ENCODE measurements at regions not wholly inside any gene's neighbourhood (a gene's known extent, or its start where the extent isn't known, plus 50 kb on each side); places are given as distances from the start of the nearest gene placed in this dataset.

DNA sequence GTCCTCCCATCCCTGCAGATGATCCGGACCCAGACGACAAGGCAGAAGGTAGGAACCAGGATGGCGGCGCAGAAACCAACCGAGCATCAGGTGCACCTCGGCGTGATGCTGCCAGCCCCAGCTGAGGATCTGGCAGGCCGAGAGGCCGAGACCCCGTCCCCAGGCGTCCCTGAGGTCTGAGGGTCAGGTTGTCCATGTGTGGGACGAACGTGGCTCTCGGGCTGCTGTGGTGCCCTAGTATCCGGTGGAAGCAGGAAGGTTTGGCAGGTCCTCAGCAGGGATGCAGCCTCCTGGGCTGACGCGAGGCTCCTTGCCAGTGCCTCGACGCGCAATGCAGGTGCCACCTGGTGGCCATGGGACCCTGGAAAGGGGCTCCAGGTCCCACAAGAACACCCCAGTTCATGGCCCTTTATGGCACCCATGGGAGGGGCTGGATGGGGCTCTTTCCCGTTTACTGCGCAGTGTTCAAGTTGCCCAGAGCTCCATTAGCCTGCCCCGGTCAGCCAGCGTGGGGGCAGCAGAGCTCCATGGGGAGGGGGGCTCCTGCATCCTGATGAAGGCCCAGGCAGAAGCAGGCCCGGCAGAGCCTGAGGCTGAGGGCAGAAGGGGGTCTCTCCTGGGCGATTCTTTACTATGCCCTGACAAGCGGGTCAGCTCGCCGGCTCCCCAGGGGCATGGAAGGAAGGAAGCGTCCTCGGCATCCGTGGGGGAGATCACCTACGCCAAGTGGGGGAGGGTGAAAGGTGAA lies 129.9 kb downstream of the CTTN start:
- in situ Hi-C loops (cut with HindIII; ENCODE audit: low pct_unique_long_range_greater_than_20kb, low sequenced_read_pairs) = no loop called here
- DNase-seq (ENCODE audit: low read depth, low spot score) = no peak

DNA sequence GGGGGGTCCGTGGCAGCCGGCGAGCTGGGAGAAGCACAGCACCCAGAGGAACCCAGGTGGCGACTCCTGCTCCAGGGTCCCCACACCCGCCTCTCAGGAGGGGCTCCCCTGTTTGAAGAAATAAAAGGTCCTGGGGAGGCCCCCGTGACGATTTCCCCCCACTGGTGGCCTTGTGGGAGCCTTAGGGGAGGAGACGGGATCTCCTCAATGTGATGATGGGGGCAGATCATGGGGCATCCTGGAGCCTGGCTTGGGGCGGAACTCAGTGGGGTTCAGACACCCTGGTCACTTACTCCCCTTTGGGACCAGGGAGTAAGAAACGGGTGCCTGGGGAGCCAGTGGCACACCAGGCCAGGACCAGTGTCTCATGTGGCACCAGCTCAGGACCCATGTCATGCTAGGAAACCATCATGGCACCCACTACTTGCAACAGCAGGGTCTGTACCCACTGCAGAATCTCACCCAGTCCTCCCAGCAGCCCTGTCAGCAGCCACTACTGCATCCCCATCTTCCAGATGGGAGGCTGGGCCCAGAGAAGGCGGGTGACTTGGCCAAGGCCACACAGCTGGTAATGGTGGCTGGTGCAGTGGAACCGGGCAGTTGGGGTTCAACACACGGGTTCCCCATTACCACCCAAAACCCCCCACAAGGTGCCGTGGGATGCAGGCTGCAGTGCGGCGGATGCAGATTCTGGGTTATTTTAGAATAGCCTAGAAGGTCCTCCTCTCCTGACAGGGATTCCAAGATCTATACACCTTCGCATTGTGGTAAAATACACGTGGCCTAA lies 130.7 kb downstream of the CTTN start:
- DNase-seq (ENCODE audit: low read depth, low spot score) = no peak
- in situ Hi-C loops (cut with HindIII; ENCODE audit: low pct_unique_long_range_greater_than_20kb, low sequenced_read_pairs) = no loop called here

DNA sequence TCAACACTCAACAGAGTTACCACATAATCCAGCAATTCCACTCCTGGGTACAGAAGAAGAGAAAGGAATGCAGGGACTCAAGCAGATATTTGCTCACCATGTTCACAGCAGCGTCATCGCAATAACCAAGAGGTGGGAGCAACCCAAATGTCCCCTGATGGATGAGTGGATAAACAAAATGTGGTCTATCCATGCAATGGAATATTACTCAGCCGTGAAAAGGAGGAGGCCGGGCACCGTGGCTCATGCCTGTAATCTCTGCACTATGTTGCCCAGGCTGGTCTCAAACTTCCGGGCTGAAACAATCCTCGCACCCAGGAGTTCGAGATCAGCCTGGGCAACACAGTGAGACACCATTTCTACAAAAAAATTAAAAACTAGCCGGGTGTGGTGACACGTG lies 131.7 kb downstream of the CTTN start:
- in situ Hi-C loops (cut with HindIII; ENCODE audit: low pct_unique_long_range_greater_than_20kb, low sequenced_read_pairs) = no loop called here
- DNase-seq (ENCODE audit: low read depth, low spot score) = no peak

- in situ Hi-C loops (cut with HindIII; ENCODE audit: low pct_unique_long_range_greater_than_20kb, low sequenced_read_pairs) = no loop called here
- no peak for DNase-seq (ENCODE audit: low read depth, low spot score)
These were observed 132.4 kb downstream of the CTTN start for GRCh38 chr11:70530629-70531185.

GRCh38 chr11:70531281-70532065 lies 133.1 kb downstream of the CTTN start:
- DNase-seq (ENCODE audit: low read depth, low spot score) = no peak
- in situ Hi-C loops (cut with HindIII; ENCODE audit: low pct_unique_long_range_greater_than_20kb, low sequenced_read_pairs) = no loop called here

GRCh38 chr11:70532066-70532440 lies 133.7 kb downstream of the CTTN start:
- in situ Hi-C loops (cut with HindIII; ENCODE audit: low pct_unique_long_range_greater_than_20kb, low sequenced_read_pairs) = no loop called here
- no peak for DNase-seq (ENCODE audit: low read depth, low spot score)

GRCh38 chr11:70532731-70533130 lies 134.4 kb downstream of the CTTN start:
- in situ Hi-C loops (cut with HindIII; ENCODE audit: low pct_unique_long_range_greater_than_20kb, low sequenced_read_pairs) = no loop called here
- no peak for DNase-seq (ENCODE audit: low read depth, low spot score)

GRCh38 chr11:70535191-70535971 lies 137.1 kb downstream of the CTTN start:
- in situ Hi-C loops (cut with HindIII; ENCODE audit: low pct_unique_long_range_greater_than_20kb, low sequenced_read_pairs) = no loop called here
- no peak for DNase-seq (ENCODE audit: low read depth, low spot score)

DNA sequence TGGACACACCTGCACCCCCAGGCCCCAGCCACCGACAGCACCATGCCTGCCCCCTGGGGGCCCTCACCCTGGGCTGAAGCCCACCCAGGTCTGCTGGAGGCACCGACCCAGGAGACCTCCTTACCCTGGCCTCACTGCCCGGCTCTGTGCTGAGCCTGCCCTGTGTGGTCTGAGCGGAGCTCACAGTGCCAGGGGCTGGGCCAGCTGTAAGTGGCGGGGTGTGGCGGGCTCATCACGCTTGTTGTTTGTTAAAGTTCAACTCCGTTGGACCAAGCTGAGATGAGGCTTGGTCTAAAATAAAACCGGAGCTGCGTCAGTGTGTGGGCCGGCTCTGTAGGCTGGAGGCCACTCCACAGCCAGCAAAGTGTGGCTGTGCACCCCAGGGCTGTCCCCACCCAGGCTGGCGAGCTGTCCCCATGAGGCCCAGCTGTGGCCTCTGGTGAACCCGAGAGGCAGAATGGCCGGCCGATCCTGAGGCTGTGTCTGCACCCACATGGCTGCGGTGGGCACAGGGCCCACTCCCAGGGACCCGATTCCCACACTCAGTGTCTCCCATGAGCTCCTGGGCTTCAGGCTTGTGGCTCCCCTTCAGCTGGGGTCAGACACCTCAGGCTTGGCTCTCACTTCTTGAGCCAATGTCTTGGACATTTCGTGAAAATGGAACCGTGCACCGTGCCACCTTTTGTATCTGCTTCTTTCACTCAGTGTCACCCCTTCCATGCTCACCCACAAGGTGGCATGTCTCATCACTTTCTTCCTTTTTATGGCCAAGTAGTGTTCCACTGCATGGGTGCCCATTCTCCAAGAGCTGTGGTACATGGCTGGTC lies 137.9 kb downstream of the CTTN start:
- DNase-seq (ENCODE audit: low read depth, low spot score) = no peak

GRCh38 chr11:70537576-70538571 lies 139.5 kb downstream of the CTTN start:
- no peak for DNase-seq (ENCODE audit: low read depth, low spot score)
- in situ Hi-C loops (cut with HindIII; ENCODE audit: low pct_unique_long_range_greater_than_20kb, low sequenced_read_pairs) = no loop called here

More for the DNA sequence above, 137.9 kb downstream of the CTTN start:
- in situ Hi-C loops (cut with HindIII; ENCODE audit: low pct_unique_long_range_greater_than_20kb, low sequenced_read_pairs) = no loop called here

- in situ Hi-C loops (cut with HindIII; ENCODE audit: low pct_unique_long_range_greater_than_20kb, low sequenced_read_pairs) = no loop called here
- no peak for DNase-seq (ENCODE audit: low read depth, low spot score)
These were observed 140.5 kb downstream of the CTTN start for GRCh38 chr11:70538641-70539359.

DNA sequence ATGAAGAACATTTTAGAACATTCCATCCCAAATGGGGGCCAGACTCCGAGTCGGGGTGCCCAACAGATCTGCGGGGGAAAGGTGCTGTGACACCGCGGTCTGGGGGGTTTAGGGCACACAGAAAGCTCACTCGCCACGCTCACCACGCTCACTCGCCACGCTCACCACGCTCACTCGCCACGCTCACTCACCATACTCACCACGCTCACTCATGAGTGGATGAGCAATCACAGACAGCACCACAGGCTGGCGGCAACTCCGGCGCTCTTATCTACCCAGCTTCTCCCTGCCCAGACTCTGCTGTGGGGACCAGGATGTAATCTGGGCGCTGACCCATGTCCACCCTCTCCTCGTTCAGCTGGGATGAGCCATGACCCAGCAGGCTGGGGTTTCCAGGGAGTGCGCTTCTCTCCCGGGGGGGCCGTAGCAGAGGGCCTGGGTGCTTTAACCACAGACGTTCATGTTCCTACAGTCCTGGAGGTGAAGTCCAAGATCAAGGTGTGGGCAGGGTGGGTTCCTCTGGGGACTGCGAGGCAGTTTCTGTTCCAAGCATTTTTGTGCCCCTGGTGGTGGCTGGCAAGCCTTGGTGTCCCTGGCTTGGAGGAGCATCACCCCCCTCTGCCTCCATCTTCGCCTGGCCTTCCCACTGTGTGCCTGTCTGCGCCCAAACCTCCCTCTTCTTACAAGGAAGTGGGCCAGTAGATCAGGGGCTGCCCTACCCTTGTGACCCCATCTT lies 141.2 kb downstream of the CTTN start:
- in situ Hi-C loops (cut with HindIII; ENCODE audit: low pct_unique_long_range_greater_than_20kb, low sequenced_read_pairs) = no loop called here
- DNase-seq (ENCODE audit: low read depth, low spot score) = no peak

DNA sequence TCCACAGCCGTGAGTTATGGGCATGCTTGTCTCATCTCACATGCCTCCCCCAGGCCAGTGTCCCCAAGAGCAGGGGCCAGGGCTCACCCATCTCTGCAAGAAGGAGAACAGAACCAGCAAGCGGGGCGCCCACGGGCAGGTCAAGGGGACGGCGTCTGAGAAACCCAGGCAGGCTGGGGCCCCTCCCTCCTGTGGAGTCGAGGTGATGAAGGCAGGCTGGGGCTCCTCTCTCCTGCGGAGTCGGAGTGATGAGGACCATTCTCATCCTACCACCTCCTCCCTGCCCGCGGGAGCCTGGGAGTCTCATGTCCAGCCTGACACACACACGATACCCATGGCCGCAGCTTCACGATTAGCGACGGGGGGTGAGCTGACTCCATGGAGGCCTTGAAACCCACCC lies 141.9 kb downstream of the CTTN start:
- in situ Hi-C loops (cut with HindIII; ENCODE audit: low pct_unique_long_range_greater_than_20kb, low sequenced_read_pairs) = no loop called here

GRCh38 chr11:70541176-70541575 lies 142.8 kb downstream of the CTTN start:
- no peak for DNase-seq (ENCODE audit: low read depth, low spot score)
- in situ Hi-C loops (cut with HindIII; ENCODE audit: low pct_unique_long_range_greater_than_20kb, low sequenced_read_pairs) = no loop called here

More for the DNA sequence above, 141.9 kb downstream of the CTTN start:
- DNase-seq (ENCODE audit: low read depth, low spot score) = no peak

Data from SK-MEL-5 (cell line).